ENCODE measurements at regions not wholly inside any gene's neighbourhood (a gene's known extent, or its start where the extent isn't known, plus 50 kb on each side); places are given as distances from the start of the nearest gene placed in this dataset.

DNA sequence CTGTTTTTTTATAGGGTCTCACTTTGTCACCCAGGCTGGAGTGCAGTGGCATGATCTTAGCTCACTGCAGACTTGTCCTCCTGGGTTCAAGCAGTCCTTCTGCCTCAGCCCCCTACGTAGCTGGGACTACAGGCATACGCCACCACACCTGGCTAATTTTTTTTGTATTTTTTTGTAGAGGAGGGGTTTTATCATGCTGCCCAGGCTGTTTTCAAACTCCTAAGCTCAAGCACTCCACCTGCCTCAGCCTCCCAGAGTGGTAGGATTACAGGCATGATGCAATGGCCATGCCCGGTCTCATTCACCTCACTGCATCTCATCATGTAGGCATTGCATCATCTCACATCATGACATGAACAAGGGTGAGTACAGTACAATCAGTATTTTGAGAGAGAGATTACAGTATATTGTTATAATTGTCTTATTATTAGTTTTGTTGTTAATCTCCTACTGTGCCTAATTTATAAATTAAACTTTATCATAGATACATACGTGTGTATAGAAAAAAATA is 74.3 kb upstream of the EOMES start:
- intact Hi-C loops (cut with DNase I), result no loop called here
- Histone ChIP-seq H3K36me3 (no peaks in the 10 kb centered on the region), H3K4me1 (replicated peaks) (no peaks in the 10 kb centered on the region), H3K4me3 (no peak overlapping the region), H3K9me3 (no peaks in the 10 kb centered on the region), H3K27ac (no peak overlapping the region), H3K27me3 (replicated peaks; ENCODE audit: insufficient read depth) (no peaks in the 10 kb centered on the region)
- DNase-seq (ENCODE audit: low spot score), result no peak
- no peak for TF ChIP-seq POLR2AphosphoS5 (IDR thresholded peaks at IDR 0.05)
- TF ChIP-seq, protein P1, sequence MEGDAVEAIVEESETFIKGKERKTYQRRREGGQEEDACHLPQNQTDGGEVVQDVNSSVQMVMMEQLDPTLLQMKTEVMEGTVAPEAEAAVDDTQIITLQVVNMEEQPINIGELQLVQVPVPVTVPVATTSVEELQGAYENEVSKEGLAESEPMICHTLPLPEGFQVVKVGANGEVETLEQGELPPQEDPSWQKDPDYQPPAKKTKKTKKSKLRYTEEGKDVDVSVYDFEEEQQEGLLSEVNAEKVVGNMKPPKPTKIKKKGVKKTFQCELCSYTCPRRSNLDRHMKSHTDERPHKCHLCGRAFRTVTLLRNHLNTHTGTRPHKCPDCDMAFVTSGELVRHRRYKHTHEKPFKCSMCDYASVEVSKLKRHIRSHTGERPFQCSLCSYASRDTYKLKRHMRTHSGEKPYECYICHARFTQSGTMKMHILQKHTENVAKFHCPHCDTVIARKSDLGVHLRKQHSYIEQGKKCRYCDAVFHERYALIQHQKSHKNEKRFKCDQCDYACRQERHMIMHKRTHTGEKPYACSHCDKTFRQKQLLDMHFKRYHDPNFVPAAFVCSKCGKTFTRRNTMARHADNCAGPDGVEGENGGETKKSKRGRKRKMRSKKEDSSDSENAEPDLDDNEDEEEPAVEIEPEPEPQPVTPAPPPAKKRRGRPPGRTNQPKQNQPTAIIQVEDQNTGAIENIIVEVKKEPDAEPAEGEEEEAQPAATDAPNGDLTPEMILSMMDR (IDR thresholded peaks at IDR 0.05), result no peak
- TF ChIP-seq POLR2A (IDR thresholded peaks at IDR 0.05), result no peak
- 91% methylated on average over 4 of the region's 4 CpGs for WGBS

DNA sequence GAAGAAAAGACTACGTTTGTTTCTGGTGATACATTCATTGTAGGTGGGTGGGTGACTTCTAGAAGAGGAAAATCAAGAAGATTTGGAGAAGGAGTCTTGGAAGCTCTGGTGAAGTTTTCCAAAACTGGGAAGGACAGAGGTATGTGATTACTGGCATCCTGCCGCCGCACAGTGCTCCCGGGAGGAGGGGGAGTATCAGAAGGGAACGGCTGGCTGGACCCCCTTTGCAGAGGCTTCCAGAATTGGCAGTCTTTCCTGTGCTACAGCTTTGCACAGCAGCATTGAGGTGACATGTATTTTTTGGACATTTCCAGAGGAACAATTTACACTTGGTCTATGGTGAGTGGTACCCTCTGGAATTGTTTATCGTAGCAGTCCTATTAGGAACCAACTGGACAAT is 75.7 kb upstream of the EOMES start:
- intact Hi-C loops (cut with DNase I), result no loop called here
- H3K27me3 ChIP-seq (replicated peaks; ENCODE audit: insufficient read depth), result no peaks in the 10 kb centered on the region
- H3K36me3 ChIP-seq, result no peaks in the 10 kb centered on the region
- no peak for DNase-seq (ENCODE audit: low spot score)
- no peak overlapping the region for H3K4me3 ChIP-seq
- no peak overlapping the region for H3K27ac ChIP-seq
- WGBS, result 84% methylated on average over 6 of the region's 6 CpGs
- no peaks in the 10 kb centered on the region for H3K9me3 ChIP-seq
- TF ChIP-seq, protein P1 (IDR thresholded peaks at IDR 0.05), result no peak
- TF ChIP-seq POLR2A (IDR thresholded peaks at IDR 0.05) (no peak), POLR2AphosphoS5 (IDR thresholded peaks at IDR 0.05) (no peak)
- H3K4me1 ChIP-seq (replicated peaks), result no peaks in the 10 kb centered on the region

DNA sequence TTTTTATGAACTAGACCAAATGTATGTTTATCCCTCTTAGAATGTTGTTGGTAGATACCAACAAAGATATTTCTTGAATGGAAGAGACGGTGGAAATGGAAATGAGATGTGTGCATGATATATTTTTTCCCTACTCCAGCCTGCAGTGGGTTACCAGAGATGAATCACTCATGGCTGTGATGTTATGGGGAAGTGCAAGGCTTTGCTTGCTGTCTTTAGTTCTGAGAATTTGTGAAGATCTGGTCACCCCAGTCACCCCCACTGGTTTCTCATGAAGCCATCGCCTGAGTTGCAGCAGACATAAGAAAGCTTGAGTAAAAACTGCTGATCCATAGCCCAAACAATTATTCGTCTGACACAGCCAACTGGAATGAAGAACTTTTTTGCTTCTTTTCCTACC is 78.1 kb upstream of the EOMES start:
- H3K4me1 ChIP-seq (replicated peaks), result no peaks in the 10 kb centered on the region
- H3K36me3 ChIP-seq, result no peaks in the 10 kb centered on the region
- TF ChIP-seq, protein P1 (IDR thresholded peaks at IDR 0.05), result no peak
- TF ChIP-seq POLR2A (IDR thresholded peaks at IDR 0.05) (no peak), POLR2AphosphoS5 (IDR thresholded peaks at IDR 0.05) (no peak)
- H3K27me3 ChIP-seq (replicated peaks; ENCODE audit: insufficient read depth), result no peaks in the 10 kb centered on the region
- 72% methylated on average over 3 of the region's 3 CpGs for WGBS
- no peaks in the 10 kb centered on the region for H3K9me3 ChIP-seq
- no peak for DNase-seq (ENCODE audit: low spot score)
- H3K4me3 ChIP-seq, result no peak overlapping the region
- intact Hi-C loops (cut with DNase I), result no loop called here
- no peak overlapping the region for H3K27ac ChIP-seq

DNA sequence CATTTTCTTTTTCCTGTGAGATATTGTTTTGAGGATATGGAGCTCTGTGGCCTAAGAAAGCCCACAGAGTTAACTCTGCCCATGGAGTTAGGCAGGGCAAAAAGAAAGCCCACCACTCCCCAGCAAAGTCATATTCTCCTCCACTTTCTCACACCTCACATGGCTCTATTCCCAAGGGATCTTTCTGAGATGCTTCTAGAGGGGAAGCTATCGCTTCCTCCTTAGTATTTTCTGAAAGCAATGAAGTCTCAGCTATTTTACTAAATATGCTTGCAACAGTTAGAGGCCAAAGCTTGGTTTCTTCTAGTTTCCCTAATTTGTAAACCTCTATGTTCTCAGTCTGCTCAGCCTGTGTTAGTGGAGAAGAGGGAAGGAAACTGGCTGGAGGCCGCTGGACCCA is 80.3 kb upstream of the EOMES start:
- H3K36me3 ChIP-seq, result no peaks in the 10 kb centered on the region
- WGBS, result 96% methylated on average over 2 of the region's 2 CpGs
- DNase-seq (ENCODE audit: low spot score), result no peak
- TF ChIP-seq POLR2AphosphoS5 (IDR thresholded peaks at IDR 0.05) (no peak), POLR2A (IDR thresholded peaks at IDR 0.05) (no peak)
- TF ChIP-seq, protein P1 (IDR thresholded peaks at IDR 0.05), result no peak
- H3K4me3 ChIP-seq, result no peak overlapping the region
- intact Hi-C loops (cut with DNase I), result no loop called here
- H3K4me1 ChIP-seq (replicated peaks), result no peaks in the 10 kb centered on the region
- H3K27ac ChIP-seq, result no peak overlapping the region
- H3K9me3 ChIP-seq, result no peaks in the 10 kb centered on the region
- no peaks in the 10 kb centered on the region for H3K27me3 ChIP-seq (replicated peaks; ENCODE audit: insufficient read depth)

DNA sequence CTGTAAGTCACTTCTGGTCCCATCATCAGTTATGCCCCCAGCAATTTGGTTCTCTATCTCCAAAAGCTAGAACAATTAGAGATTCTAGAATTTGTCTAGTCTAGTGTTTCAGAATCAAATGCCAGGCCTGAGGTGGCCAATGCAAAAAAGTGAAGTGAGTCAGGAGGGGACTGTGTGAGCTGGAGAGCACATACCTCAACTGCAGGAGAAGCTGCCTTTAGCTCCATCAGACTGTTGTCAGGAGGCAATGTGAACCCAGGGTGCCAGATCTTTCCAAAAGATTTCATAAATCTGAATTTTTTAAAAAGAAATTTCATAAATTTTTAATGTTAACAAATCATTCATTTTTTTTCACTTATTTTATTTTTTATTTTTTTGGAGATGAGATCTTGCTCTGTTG is 80.7 kb upstream of the EOMES start:
- intact Hi-C loops (cut with DNase I), result no loop called here

More for the DNA sequence above, 80.7 kb upstream of the EOMES start:
- H3K27ac ChIP-seq, result no peak overlapping the region
- H3K9me3 ChIP-seq, result no peaks in the 10 kb centered on the region
- no peaks in the 10 kb centered on the region for H3K4me1 ChIP-seq (replicated peaks)
- no peaks in the 10 kb centered on the region for H3K27me3 ChIP-seq (replicated peaks; ENCODE audit: insufficient read depth)
- DNase-seq (ENCODE audit: low spot score), result no peak
- no peak for TF ChIP-seq POLR2A (IDR thresholded peaks at IDR 0.05)
- no peak for TF ChIP-seq POLR2AphosphoS5 (IDR thresholded peaks at IDR 0.05)
- TF ChIP-seq, protein P1 (IDR thresholded peaks at IDR 0.05), result no peak
- H3K4me3 ChIP-seq, result no peak overlapping the region
- H3K36me3 ChIP-seq, result no peaks in the 10 kb centered on the region

All from prostate gland (tissue), 2 donors.